KOPT-K1 (cell line): ENCODE measurements at regions not wholly inside any gene's neighbourhood (a gene's known extent, or its start where the extent isn't known, plus 50 kb on each side); places are given as distances from the start of the nearest gene placed in this dataset.

Source experiments
- H3K27ac ChIP-seq: fragments of 200-600 bp; sonication (generic); 2 replicates; pipeline ENCODE4 v1.5.1; 2016; ENCODE audit warnings: antibody characterized with exemption, mild to moderate bottlenecking, low read depth, low read length; ENCODE audit not compliant: poor library complexity, severe bottlenecking
- H3K36me3 ChIP-seq: fragments of 200-600 bp; sonication (generic); 2 replicates; pipeline ENCODE4 v1.5.1; 2017; ENCODE audit warnings: antibody characterized with exemption, mild to moderate bottlenecking, low read length, moderate library complexity; ENCODE audit not compliant: insufficient read depth
- H3K9me3 ChIP-seq: fragments of 200-600 bp; sonication (generic); 2 replicates; pipeline ENCODE4 v1.5.1; 2017; ENCODE audit warnings: antibody characterized with exemption, low read length, mild to moderate bottlenecking; ENCODE audit not compliant: insufficient read depth, poor library complexity, severe bottlenecking

DNA sequence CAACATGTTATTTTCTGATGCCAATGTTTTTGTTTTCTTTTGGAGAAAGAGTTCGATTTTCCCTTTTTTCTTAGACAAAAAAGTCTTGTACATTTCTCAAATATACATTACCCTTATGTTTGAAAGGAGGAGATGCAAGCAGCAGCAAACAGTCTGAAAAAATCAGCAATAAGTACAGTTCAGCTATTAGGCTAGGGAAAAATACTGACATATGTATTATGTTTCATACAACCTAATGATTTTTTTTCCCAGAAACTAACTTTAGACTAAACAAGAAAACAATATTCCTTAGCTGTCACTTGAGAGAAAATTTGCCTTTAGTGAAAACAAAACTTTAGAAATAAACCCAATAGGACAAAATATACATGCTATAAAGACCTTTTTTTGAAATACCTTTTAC is 1223.5 kb downstream of the SLITRK1 start:
- no peaks in the 10 kb centered on the region for H3K9me3 ChIP-seq
- H3K36me3 ChIP-seq: no peaks in the 10 kb centered on the region
- no peak overlapping the region for H3K27ac ChIP-seq

DNA sequence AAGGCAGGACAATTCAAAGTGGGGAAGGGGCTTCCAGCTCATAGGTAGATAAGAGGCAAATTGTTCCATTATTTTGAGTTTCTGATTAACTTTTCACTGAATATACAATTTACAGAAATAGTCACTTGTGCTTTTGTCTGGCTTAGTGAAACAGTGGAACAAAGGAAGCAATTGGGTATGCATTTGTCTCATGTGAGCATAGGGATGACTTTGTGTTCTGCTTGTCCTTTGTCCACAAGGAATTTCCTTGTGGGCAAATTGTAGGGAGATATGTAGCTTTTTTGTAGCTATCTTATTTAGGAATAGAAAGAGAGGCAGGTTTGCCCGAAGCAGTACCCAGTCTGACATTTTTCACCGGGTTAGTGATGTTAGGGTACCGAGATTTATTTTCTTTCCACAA is 1224.8 kb downstream of the SLITRK1 start:
- Histone ChIP-seq H3K36me3 (no peaks in the 10 kb centered on the region), H3K27ac (no peak overlapping the region)

DNA sequence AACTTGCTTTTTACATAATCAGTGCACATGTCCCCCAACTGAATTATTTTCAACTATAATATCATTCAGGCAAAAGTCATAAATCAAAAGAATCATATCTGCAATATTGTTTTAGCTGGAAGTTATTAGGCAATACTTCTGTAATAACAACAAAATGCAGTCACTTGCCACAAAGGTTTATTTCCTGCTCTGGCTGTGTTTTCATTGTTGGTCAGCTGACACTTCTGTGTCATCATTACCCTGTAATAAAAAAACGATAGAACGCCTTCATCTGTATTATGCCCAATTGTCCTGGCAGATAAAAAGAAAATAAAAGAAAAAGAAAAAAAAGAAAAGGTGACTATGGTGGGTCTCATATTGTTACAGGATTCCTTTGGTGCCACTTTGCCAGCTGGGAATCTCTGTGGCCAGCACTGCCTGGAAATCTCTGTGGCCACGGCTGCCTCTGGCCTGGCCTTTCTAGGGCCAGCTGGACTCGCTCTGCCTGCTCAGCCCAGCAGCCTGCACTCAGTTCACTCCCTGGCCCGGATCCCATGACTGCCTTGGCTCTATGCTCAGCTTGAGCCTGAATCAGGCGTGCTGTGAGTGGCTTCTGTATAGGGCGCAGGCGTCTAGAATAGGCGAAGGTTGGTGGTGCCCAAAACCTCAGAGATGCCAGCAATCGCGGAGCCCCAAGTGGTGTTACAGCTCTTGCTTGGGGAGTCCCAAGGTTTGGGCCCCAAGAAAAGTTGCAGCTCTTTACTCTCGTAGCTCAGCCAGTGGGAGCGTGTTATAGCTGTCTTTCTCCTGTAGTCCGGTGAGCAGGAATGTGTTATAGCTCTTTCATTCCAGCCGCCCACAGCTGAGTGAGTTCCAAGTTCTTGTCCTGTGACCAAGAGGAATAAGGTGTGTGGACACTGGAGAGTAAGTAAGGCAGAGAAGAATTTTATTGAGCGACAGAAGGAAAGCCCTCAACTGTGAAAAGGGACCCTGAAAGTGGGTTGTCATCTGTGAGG is 1227.1 kb downstream of the SLITRK1 start:
- Histone ChIP-seq H3K27ac (no peak overlapping the region), H3K36me3 (no peaks in the 10 kb centered on the region), H3K9me3 (no peaks in the 10 kb centered on the region)

More for the DNA sequence above, 1224.8 kb downstream of the SLITRK1 start:
- no peaks in the 10 kb centered on the region for H3K9me3 ChIP-seq

DNA sequence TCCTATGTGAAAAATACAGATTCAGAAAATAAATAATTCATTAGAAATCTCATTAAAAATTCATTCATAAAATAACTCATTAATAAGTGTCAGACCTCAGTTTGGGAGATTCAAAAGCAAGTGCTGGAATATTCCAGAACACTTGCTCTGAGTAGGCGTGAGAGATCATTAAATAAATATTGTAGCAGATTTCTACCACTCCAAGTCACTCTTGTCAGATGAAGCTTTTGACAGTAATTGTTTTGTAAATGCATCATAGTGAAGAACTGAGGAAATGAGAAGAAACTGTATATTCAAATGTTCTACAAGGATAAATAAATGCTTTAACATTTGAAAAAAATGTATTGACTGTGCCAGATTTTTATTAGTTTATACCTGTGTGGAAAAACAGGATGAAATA is 1228.1 kb downstream of the SLITRK1 start:
- no peaks in the 10 kb centered on the region for H3K9me3 ChIP-seq
- H3K36me3 ChIP-seq: no peaks in the 10 kb centered on the region
- H3K27ac ChIP-seq: no peak overlapping the region

DNA sequence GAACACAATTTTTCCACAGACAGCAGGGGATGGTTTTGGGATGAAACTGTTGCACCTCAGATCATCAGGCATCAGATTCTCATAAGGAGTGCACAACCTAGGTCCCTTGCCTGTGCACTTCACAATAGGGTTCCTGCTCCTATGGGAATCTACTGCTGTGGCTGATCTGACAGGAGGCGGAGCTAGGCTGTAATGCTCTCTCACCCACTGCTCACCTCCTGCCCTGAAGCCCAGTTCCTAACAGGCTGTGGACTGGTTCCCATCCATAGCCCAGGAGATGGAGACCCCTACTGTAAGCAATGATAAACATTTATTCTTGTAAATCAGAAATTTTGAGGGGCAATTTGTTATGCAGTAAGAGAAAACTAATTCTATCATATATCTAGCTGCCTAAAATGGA is 1234.7 kb downstream of the SLITRK1 start:
- Histone ChIP-seq H3K27ac (no peak overlapping the region), H3K9me3 (no peaks in the 10 kb centered on the region), H3K36me3 (no peaks in the 10 kb centered on the region)

DNA sequence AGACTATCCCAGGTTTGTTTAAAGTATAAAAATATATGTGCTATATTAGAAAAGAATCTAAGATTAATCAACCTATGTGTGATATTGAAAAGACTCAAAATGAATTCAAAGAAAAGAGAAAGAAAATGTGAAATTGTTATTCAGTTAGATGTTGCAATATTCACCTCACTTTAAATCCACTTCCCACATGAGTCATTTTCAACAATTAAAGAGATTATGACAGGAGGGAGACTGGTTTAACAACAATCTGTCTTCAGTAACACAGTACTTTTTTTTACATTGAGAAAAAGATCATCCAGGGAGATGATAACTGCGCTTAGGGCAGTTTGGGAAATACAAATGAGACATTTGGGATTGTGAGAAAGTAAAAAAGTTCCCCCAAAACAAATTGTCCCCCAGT is 1246.2 kb downstream of the SLITRK1 start:
- Histone ChIP-seq H3K27ac (no peak overlapping the region), H3K36me3 (no peaks in the 10 kb centered on the region), H3K9me3 (no peaks in the 10 kb centered on the region)

DNA sequence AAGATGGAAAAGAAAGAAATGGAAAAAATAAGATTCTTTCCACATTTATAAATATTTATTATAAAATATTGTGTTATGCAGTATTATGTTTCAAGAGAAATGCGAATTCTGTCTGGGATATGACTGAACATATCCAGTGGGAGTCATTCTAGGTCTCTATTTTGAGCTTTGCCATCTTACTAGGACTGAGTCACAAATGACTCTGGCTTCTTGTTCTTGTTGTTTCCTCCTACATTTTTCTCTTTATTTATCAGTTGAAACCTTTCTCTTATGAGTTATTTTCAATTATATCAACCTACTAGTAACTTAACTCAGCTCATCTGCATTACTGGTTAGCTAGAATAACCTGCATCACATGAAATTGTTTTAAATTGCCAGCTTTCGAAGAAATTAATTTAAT is 1247.3 kb downstream of the SLITRK1 start:
- H3K27ac ChIP-seq: no peak overlapping the region
- H3K9me3 ChIP-seq: no peaks in the 10 kb centered on the region
- no peaks in the 10 kb centered on the region for H3K36me3 ChIP-seq

DNA sequence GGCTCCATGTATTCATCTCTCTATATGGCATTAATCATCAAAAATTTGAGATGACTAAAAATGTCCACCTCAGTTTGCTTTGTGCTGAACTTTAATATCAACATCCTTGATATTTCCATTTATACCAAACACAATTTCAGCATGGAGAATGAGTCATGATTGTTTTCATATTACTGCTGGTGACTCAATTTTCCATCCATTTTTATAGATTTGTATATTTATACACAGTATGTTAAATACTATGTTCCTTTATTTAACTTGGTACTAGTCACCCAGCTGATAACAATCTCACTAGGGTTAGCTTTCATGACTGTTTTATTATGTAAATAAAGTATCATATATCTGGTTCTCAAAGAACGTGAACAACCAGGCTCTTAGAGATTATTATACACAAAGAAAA is 1255.1 kb downstream of the SLITRK1 start:
- H3K36me3 ChIP-seq: no peaks in the 10 kb centered on the region
- no peaks in the 10 kb centered on the region for H3K9me3 ChIP-seq
- no peak overlapping the region for H3K27ac ChIP-seq

DNA sequence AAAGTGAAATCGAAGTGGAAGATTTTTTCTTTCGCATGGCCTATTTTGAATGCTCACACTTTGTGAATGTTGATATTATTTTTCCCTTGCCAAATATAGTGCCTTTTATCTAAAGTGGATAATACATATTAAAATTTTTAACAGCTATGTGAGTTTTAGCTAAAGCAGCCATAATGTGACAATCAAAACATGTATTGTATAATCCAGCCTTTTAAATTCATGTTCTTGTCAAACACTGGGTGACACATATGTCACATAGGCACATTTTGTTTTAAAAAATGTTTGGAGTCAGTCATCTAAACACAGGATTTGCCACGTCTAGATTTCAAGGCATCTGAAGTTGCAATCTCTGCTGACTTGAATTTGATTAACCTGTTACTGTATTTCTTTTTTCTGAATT is 1256.6 kb downstream of the SLITRK1 start:
- no peaks in the 10 kb centered on the region for H3K9me3 ChIP-seq
- H3K27ac ChIP-seq: no peak overlapping the region
- H3K36me3 ChIP-seq: no peaks in the 10 kb centered on the region

DNA sequence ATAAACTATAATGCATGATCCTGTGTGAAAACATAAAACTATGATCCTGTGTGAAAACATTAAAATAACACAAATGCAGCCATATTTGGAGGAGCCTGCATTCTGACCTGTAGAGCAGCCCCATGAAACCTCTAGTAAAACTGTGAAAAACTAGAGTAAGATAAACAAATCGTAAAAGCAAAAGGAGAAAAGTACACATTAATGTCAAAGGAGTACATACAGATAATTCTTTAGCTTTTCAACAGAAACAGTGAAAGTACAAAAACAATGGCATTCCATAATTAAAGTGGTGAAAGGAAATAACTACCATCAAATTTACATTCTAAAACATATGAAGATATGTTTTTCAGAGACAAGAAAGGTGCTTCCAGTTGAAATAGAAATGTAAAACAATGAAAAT is 1267.2 kb downstream of the SLITRK1 start:
- no peaks in the 10 kb centered on the region for H3K36me3 ChIP-seq
- H3K27ac ChIP-seq: no peak overlapping the region
- no peaks in the 10 kb centered on the region for H3K9me3 ChIP-seq

DNA sequence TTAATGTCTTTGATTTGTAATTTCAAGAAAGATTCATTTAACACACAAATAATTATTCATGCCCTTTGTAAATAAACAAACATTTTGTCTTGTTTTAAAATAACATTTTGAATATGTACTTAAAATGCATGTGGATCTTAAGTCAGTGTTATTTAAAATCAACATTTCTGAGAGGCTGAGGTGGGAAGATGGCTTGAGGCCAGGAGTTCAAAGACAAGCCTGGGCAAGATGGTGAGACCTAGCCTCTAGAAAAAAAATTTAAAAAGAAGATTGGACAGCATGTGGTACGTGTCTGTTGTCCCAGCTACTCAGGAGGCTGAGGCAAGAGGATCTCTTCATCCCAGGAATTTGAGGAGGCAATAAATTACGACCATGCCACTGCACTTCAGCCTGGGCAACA is 1268.2 kb downstream of the SLITRK1 start:
- Histone ChIP-seq H3K9me3 (no peaks in the 10 kb centered on the region), H3K27ac (no peak overlapping the region), H3K36me3 (no peaks in the 10 kb centered on the region)

DNA sequence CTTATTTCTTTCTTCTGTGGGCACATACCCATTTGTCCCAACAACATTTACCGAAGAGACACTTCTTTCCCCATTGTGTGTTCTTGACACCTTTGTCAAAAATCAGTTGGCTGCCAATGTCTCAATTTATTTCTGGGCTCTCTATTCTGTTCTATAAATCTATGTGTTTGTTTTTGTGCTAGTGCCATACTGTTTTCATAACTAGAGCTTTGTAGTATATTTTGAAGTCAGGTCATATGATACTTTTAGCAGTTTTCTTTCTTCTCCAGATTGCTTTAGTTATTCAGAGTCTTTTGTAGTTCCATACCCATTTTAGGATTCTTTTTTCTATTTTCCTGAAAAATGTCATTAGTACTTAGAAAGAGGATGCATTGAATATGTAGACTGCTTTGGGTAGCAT is 1276.3 kb downstream of the SLITRK1 start:
- H3K27ac ChIP-seq: no peak overlapping the region
- no peaks in the 10 kb centered on the region for H3K36me3 ChIP-seq
- H3K9me3 ChIP-seq: peaks cover 5% of the 10 kb centered on the region

DNA sequence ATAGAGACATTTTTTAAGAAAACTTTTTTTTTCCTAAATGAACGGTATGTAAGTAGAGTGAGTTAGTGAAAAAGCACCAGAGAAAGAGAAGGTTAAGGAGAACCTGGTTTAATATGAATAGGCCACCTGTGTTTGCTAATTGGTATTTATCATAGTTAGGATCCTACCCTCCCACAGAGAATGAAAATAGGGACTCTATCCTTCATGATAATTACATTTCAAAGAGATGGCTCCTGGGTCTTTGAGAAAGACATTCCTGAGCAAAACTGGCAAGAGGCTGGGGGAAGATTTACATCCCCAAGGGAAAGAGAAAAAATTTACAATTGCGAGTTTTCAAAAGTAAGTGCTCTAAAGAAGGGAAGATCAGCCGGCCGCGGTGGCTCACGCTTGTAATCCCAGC is 1284.5 kb downstream of the SLITRK1 start:
- no peak overlapping the region for H3K27ac ChIP-seq
- H3K9me3 ChIP-seq: no peaks in the 10 kb centered on the region

DNA sequence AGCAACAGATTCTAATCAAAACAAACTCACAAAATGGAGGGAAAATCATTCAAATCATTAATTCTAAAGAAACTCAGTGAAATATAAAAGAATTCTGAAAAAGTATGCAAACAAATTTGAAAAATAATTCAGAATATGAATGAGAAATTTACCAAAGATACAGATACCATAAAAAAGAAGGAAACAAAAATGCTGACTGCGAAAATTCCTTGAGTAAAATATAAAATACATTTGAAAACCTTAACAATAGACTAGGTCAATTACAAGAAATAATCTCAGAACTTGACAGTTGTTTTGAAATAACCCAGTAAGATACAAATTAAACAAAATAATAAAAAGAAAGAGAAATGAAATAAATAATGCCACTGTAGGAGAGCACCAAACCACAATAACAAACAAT is 1289.0 kb downstream of the SLITRK1 start:
- H3K27ac ChIP-seq: no peak overlapping the region
- H3K36me3 ChIP-seq: no peaks in the 10 kb centered on the region
- no peaks in the 10 kb centered on the region for H3K9me3 ChIP-seq

More for the DNA sequence above, 1284.5 kb downstream of the SLITRK1 start:
- no peaks in the 10 kb centered on the region for H3K36me3 ChIP-seq

DNA sequence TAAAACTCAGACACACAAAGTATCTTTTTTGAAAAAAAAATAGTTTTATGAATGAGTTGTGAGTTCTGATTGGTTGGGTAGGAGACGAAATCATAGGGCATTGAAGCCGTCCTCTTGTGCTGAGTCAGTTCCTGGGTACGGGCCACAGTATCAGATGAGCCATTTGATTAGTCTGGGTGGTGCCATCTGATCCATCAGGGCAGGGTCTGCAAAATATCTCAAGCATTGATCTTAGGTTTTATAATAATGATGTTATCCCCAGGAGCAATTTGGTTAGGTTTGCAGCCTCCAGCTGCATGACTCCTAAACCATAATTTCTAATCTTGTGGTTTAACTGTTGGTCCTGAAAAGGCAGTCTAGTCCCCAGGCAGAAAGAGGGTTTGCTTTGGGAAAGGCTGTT is 1310.6 kb downstream of the SLITRK1 start:
- Histone ChIP-seq H3K9me3 (no peaks in the 10 kb centered on the region), H3K27ac (no peak overlapping the region), H3K36me3 (no peaks in the 10 kb centered on the region)

DNA sequence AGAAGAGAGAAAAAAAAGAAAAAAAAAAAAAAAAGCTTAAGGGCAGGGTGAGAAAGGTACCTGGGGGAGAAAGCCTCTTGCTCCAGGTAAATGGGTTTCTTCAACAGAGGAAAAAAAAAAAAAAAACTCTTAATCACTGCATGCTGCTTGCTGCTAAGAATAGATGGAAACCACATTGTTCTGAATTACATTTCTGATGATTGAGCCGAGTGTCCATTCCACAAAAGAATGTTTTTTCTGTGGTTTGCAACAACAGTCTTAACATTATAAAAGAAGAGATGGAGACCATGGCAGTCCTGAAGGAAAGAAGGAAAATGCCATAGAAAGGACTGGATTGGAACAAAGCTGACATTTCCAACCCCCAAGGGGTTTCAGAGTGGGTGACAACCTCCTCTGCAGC is 1312.7 kb downstream of the SLITRK1 start:
- Histone ChIP-seq H3K9me3 (no peaks in the 10 kb centered on the region), H3K27ac (no peak overlapping the region), H3K36me3 (no peaks in the 10 kb centered on the region)
